GM19372 (cell line): ENCODE measurements at regions not wholly inside any gene's neighbourhood (a gene's known extent, or its start where the extent isn't known, plus 50 kb on each side); places are given as distances from the start of the nearest gene placed in this dataset.

ENCODE experiments used
- ATAC-seq: cut with Tn5 transposase; IDR thresholded peaks from one replicate; pipeline ENCODE4 v1.9.1; 2021; ENCODE audit warnings: mild to moderate bottlenecking, low read depth, moderate library complexity; ENCODE audit not compliant: unreplicated experiment

- no peak for ATAC-seq
Measured at GRCh38 chr22:49290711-49291110, 537.0 kb downstream of the BRD1 start.

- ATAC-seq, result no peak
Measured at GRCh38 chr22:49289822-49290679, 537.6 kb downstream of the BRD1 start.

GRCh38 chr22:49286181-49286760, 541.4 kb downstream of the BRD1 start:
- ATAC-seq, result no peak

GRCh38 chr22:49284931-49285330, 542.7 kb downstream of the BRD1 start:
- no peak for ATAC-seq

GRCh38 chr22:49284056-49284784, 543.5 kb downstream of the BRD1 start:
- ATAC-seq, result no peak

GRCh38 chr22:49282596-49282995, 545.1 kb downstream of the BRD1 start:
- no peak for ATAC-seq

- ATAC-seq, result no peak
Measured at GRCh38 chr22:49281467-49282340, 546.0 kb downstream of the BRD1 start.

GRCh38 chr22:49278340-49278739, 549.3 kb downstream of the BRD1 start:
- ATAC-seq, result no peak

- ATAC-seq, result no peak
Measured at GRCh38 chr22:49276567-49276966, 551.1 kb downstream of the BRD1 start.

- ATAC-seq, result no peak
Measured at GRCh38 chr22:49274754-49275380, 552.8 kb downstream of the BRD1 start.

GRCh38 chr22:49272546-49273125, 555.0 kb downstream of the BRD1 start:
- no peak for ATAC-seq

GRCh38 chr22:49271831-49272230, 555.8 kb downstream of the BRD1 start:
- ATAC-seq, result no peak

- no peak for ATAC-seq
Measured at GRCh38 chr22:49271369-49271727, 556.3 kb downstream of the BRD1 start.

- no peak for ATAC-seq
Measured at GRCh38 chr22:49270595-49271368, 556.9 kb downstream of the BRD1 start.

GRCh38 chr22:49269928-49270327, 557.7 kb downstream of the BRD1 start:
- no peak for ATAC-seq

GRCh38 chr22:49269371-49269770, 558.3 kb downstream of the BRD1 start:
- no peak for ATAC-seq

- no peak for ATAC-seq
Measured at GRCh38 chr22:49268924-49269323, 558.7 kb downstream of the BRD1 start.

GRCh38 chr22:49267996-49268395, 559.7 kb downstream of the BRD1 start:
- ATAC-seq, result no peak
